Inferior parietal cortex (tissue), 1 donor: ENCODE measurements at regions not wholly inside any gene's neighbourhood (a gene's known extent, or its start where the extent isn't known, plus 50 kb on each side); places are given as distances from the start of the nearest gene placed in this dataset.
"Not testable (repeated sequence)": the region's sequence is repeated elsewhere in the genome, so short reads cannot be mapped to it uniquely, and the experiment has no call there.

Source experiments
- DNase-seq: peaks from one replicate; pipeline ENCODE4 v3.0.0-alpha.2; 2016; ENCODE audit errors: extremely low spot score

GRCh38 chr10:3659203-3659917 is 125.6 kb downstream of the KLF6 start:
- no peak for DNase-seq

DNA sequence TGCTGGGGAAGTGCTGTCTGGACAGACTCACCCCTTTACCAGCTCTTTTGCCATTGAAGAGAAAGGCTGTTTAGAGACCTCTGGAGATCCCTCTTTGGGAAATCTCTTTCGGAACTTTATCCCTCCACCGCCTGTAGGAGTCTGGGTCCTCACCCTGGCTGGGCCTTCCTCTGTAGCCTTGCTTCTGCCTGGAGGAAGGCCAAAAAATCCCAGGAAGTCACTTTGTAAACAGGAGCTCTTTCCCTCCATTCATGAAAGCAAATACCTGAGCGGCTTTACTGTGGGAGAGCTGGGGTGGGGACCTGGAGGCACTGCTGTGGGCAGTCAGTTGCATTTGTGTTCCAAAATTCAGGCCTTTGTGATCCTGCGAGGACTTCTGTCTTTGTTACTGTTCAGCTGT is 126.2 kb downstream of the KLF6 start:
- no peak for DNase-seq

- DNase-seq, result no peak
Observed at GRCh38 chr10:3656214-3656613, 128.8 kb downstream of the KLF6 start.

DNA sequence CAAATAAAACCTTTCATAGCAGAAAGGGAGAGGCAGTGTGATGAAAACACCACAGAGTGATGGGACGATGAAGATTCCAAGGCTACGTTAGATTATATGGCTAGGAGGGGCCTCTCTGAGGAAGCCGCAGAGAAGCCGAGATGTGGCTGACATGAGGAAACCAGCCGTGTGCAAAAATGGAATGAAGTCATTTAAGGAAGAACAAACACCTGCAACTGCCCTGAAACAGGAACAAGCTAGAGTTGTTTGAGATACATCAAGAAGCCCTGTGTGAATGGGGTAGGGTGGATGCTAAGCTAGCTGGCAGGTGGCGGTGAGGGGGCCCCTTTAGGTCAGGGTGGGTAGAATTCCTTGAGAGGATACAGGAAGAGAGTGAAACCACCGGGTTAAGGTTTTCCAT is 129.5 kb downstream of the KLF6 start:
- DNase-seq, result no peak

DNA sequence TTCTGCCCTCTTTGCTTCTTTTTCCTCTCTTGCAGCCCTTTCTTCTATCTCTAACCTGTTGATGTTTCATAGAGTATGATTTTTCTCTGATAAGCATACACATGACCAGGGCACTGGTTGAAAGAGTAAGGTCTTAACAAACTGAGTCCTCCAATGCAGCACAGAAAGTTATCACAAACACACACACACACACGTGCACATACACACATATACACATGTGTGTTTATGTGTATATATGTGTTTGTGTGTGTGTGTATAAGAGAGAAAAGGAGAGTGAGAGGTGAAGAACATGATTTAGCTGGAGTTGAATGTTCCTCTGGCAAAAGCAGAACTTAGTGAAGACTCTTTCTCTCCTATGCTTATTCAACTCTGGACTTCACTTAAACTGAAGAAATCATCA is 130.0 kb downstream of the KLF6 start:
- no peak for DNase-seq

DNA sequence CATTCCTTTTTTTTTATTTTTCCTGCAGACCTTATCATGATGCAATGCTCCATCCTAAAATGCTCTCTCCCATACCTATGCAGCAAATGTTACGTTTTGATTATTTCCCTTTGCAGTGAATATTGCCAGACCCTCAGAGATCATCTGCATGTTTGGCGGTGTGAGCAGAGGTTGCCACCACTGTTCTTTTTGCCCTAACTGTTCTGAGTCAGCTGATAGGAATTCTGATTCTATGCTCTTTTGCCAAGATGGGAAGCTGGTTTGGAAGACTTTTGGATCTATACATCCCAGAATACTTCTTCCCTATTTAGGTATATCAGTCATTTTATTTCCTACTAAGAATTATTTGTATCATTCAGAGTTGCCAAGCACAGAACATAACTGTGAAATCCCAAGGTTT is 130.5 kb downstream of the KLF6 start:
- no peak for DNase-seq

GRCh38 chr10:3653303-3653702 is 131.7 kb downstream of the KLF6 start:
- DNase-seq, result not testable (repeated sequence)

GRCh38 chr10:3652886-3653285 is 132.1 kb downstream of the KLF6 start:
- DNase-seq, result no peak

DNA sequence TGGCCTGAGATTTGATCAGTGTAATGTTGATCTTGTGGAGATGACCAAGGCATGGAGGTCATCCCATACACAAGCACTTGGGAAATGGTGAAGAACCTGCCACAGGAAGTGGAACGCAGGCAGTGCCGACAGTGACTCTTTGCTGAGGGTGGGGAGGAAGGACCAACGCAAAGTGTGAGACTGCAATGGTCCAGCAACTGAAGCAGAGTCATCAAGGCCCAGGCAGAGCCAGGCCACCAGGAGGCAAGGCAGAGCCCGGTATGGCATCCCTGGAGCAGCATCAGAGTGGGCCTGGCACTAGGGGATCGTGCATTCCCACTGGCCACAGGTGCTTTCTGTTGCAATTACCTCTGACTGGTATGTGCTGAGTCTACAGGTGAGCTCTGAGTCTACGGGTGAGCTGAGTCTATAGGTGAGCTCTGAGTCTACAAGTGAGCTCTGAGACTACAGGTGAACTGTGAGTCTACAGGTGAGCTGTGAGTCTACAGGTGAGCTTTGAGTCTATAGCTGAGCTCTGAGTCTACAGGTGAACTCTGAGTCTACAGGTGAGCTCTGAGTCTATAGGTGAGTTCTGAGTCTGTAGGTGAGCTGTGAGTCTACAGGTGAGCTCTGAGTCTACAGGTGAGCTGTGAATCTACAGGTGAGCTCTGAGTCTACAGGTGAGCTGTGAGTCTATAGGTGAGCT is 132.9 kb downstream of the KLF6 start:
- no peak for DNase-seq

- DNase-seq, result no peak
Observed at GRCh38 chr10:3648576-3648975, 136.4 kb downstream of the KLF6 start.

- no peak for DNase-seq
Observed at GRCh38 chr10:3648170-3648569, 136.8 kb downstream of the KLF6 start.

GRCh38 chr10:3647074-3647473 is 137.9 kb downstream of the KLF6 start:
- no peak for DNase-seq

GRCh38 chr10:3645406-3645805 is 139.6 kb downstream of the KLF6 start:
- DNase-seq, result no peak

DNA sequence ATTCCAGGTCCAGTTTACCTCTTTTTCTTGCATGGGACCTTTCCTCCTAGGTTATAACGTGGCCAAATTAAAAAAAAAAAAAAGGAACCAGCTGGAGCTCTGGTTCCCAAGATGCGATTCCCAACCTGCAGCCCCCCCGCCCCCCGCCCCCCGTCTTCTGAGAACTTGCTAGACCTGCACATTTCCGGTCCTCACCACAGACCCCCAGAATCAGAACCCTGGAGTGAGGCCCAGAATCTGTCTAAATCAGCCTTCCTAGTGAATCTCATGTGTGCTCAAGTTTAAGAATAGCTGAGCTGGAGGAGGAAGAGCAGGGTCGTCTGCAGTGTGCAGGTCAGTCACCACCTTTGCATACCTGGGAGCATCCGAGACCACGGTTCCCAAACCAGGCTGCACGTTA is 144.2 kb downstream of the KLF6 start:
- no peak for DNase-seq

GRCh38 chr10:3639546-3639945 is 145.5 kb downstream of the KLF6 start:
- no peak for DNase-seq

DNA sequence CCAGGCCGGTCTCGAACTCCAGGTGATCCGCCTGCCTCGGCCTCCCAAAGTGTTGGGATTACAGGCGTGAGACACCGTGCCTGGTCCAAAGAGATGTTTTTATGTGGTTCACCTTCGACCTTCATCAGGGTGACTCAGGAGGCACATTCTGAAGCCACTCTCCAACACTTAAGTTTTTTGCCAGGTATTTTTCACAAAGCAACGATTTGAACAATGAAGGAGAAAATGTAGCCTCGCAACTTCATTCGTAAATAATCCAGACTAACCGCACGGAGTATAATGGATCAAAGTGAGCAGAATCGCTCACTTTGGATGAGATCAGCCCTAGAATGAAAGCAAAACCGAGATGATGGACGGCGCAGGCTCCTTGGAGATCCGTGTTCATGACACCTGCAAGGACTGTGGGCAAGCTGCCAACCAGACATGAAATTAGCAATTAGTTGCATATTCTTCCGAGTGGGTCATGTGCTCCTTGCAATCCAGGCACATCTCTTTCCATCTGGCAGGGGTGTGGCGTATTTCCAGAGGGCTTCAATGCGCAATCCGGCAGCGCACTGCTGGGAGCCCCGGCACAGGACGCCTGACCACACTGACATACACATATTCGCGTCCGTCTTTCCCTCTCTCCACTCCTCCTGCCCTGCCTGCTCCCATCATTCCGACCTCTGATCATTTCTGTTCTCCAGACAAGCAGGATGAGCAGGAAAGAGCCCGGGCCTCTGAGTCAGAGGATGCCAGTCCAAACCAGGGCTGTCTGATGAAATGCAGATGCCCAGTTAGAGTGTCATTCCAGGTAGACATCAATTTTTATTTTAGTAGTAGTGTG is 148.4 kb downstream of the KLF6 start:
- no peak for DNase-seq

GRCh38 chr10:3635697-3636096 is 149.3 kb downstream of the KLF6 start:
- DNase-seq, result no peak

DNA sequence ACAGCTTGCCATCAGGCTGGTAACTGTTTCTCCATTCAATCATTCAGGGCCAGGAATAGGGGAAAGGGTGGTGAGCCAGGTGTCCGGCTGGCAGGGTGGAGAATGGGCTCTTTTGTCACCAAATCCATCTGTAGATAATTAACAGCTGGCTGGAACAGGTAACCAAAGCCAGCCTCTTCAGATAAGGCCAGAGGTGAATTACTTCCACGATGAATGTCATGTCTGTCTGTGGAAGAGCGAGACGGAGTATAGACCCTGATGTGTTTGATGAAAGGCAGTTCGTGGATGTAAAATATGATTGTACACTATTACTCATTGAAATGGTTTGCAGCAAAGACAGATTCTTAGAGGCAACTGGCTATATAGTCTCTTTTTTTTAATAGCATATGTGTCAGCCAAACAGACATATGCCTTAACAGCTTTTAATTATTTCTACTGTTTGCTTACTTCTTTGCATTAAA is 149.8 kb downstream of the KLF6 start:
- no peak for DNase-seq

- DNase-seq, result not testable (repeated sequence)
Observed at GRCh38 chr10:3634646-3635045, 150.4 kb downstream of the KLF6 start.

- DNase-seq, result peak; percentile 49
Observed at GRCh38 chr10:3631701-3632330, 153.2 kb downstream of the KLF6 start.

DNA sequence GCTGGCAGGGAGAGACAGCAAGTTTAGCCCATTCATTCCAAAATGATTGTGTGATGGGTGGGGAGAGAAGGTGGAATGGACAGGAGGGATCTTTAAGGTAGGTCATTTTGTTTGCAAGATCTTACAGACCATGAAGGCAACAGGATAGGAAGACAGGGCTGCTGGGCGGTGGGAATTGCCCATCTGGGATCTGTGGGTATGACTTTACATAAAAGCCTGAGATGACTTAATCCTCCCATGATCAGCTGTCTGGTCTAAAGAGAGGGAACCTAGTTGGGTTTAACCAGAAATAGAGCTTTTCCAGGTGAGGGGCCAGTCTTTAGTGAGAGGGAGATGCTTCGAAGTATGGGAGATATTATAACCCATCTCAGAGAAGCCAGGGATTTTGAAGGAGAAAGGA is 153.7 kb downstream of the KLF6 start:
- DNase-seq, result no peak
